Stomach (tissue), 4 donors: ENCODE measurements at regions not wholly inside any gene's neighbourhood (a gene's known extent, or its start where the extent isn't known, plus 50 kb on each side); places are given as distances from the start of the nearest gene placed in this dataset.

Source experiments
- CTCF ChIP-seq, 7 experiments: fragments of 450-650 bp in 4 of 7; fragments of 200-600 bp in 3 of 7; sonication (generic) in 3 of 7; IDR thresholded peaks; one replicate each; pipeline ENCODE4 v1.5.1; 2016 to 2019; ENCODE audit warnings: antibody characterized with exemption in 7 of 7, control low read depth in 2 of 7, mild to moderate bottlenecking in 1 of 7
- EP300 ChIP-seq: sonication (generic); formaldehyde crosslinking; IDR thresholded peaks from one replicate; pipeline ENCODE4 v1.6.1; 2017; ENCODE audit warnings: antibody characterized with exemption
- POLR2A ChIP-seq, 4 donors: fragments of 450-650 bp; IDR thresholded peaks; one replicate each; pipeline ENCODE4 v1.6.1; 2016; ENCODE audit warnings: antibody characterized with exemption in 4 of 4, control low read depth in 2 of 4, mild to moderate bottlenecking in 1 of 4, moderate library complexity in 1 of 4

- no peak for TF ChIP-seq CTCF (IDR thresholded peaks at IDR 0.05)
- TF ChIP-seq POLR2A (IDR thresholded peaks at IDR 0.05), result no peak
- TF ChIP-seq EP300, result no peak
Observed at GRCh38 chr5:3195994-3196393, 399.6 kb upstream of the IRX1 start.
